Nephron progenitor cell (in vitro differentiated cells): ENCODE measurements at regions not wholly inside any gene's neighbourhood (a gene's known extent, or its start where the extent isn't known, plus 50 kb on each side); places are given as distances from the start of the nearest gene placed in this dataset.

Experiments used
- DNase-seq: peaks from one replicate; pipeline ENCODE4 v3.0.0; 2021
- H3K27ac Mint-ChIP-seq: 2 replicates; pipeline ENCODE4 v1.8.0; 2021; ENCODE audit warnings: mild to moderate bottlenecking, moderate library complexity, mixed read lengths
- H3K27me3 Mint-ChIP-seq: 2 replicates; pipeline ENCODE4 v1.8.0; 2021; ENCODE audit warnings: mild to moderate bottlenecking, low read depth, mixed read lengths; ENCODE audit not compliant: poor library complexity
- H3K36me3 Mint-ChIP-seq: 2 replicates; pipeline ENCODE4 v1.8.0; 2021; ENCODE audit warnings: low read depth, mixed read lengths
- H3K4me1 Mint-ChIP-seq: 2 replicates; pipeline ENCODE4 v1.8.0; 2021; ENCODE audit warnings: mixed read lengths
- H3K4me3 Mint-ChIP-seq: 2 replicates; pipeline ENCODE4 v1.8.0; 2021; ENCODE audit warnings: mild to moderate bottlenecking, moderate library complexity, mixed read lengths
- H3K9me3 Mint-ChIP-seq: 2 replicates; pipeline ENCODE4 v1.8.0; 2021; ENCODE audit warnings: mild to moderate bottlenecking, moderate library complexity, mixed read lengths
- TF ChIP-seq, protein P1 (sequence below): fragments of 200-600 bp; sonication (generic); IDR thresholded peaks from 2 replicates; pipeline ENCODE4 v1.5.0; 2021; ENCODE audit warnings: antibody characterized with exemption

DNA sequence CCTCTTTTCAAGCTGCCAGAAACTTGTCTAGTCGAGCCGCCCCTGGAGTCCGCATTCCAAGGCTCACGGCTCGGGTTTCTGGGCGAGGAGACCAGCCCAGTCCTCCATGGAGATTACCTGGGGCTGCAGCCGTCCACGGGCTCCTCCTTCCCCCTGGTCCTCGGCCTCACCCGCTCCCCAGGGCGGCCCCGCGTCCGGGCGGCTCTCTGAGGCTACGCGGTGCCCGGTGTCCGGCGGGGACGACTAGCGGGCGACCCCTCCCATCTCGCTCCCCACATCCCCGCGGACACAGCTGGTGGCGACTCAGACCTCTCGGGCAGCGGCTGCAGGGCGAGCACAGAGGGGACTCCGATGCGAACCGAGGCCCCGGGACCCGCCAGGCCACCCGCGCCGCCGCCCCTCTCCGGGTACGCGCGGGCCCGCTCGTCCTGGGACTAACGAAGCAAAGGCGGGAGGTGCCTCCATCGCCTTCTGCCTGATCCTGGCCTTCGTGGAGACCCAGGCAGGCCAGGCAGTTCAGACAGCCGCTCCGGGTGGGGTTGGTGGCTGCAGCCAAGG lies 159.4 kb downstream of the TRAM1L1 start:
- Mint-ChIP-seq H3K27ac (no peak overlapping the region), H3K4me3 (peak overlapping the region; percentile 78), H3K4me1 (peaks cover 12% of the 10 kb centered on the region), H3K9me3 (no peaks in the 10 kb centered on the region), H3K36me3 (no peaks in the 10 kb centered on the region), H3K27me3 (peaks cover 20% of the 10 kb centered on the region)
- peak; percentile 77 for DNase-seq
- TF ChIP-seq, protein P1, sequence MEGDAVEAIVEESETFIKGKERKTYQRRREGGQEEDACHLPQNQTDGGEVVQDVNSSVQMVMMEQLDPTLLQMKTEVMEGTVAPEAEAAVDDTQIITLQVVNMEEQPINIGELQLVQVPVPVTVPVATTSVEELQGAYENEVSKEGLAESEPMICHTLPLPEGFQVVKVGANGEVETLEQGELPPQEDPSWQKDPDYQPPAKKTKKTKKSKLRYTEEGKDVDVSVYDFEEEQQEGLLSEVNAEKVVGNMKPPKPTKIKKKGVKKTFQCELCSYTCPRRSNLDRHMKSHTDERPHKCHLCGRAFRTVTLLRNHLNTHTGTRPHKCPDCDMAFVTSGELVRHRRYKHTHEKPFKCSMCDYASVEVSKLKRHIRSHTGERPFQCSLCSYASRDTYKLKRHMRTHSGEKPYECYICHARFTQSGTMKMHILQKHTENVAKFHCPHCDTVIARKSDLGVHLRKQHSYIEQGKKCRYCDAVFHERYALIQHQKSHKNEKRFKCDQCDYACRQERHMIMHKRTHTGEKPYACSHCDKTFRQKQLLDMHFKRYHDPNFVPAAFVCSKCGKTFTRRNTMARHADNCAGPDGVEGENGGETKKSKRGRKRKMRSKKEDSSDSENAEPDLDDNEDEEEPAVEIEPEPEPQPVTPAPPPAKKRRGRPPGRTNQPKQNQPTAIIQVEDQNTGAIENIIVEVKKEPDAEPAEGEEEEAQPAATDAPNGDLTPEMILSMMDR = no peak

DNA sequence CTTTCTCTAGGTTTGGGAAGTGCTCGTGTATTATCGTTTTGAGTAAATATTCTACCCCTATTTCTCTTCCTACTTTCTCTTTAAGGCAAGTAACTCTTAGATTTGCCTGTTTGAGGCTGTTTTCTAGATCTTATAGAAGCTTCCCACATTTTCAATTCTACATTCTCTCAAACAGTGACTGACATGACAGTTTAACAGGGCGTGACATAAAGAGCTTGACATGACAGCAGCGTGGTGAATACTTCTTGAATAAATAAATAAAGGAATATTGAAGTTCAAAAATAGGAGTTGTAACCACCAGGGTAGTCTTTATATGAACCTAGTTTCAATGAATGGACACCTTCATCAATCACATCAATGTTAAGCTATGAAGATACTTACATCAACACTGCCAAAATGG lies 162.0 kb downstream of the TRAM1L1 start:
- peaks cover 21% of the 10 kb centered on the region for H3K27me3 Mint-ChIP-seq
- DNase-seq = no peak
- TF ChIP-seq, protein P1 = no peak
- no peaks in the 10 kb centered on the region for H3K36me3 Mint-ChIP-seq
- H3K9me3 Mint-ChIP-seq = no peaks in the 10 kb centered on the region
- H3K4me3 Mint-ChIP-seq = no peak overlapping the region
- no peak overlapping the region for H3K27ac Mint-ChIP-seq
- H3K4me1 Mint-ChIP-seq = peaks cover 12% of the 10 kb centered on the region

DNA sequence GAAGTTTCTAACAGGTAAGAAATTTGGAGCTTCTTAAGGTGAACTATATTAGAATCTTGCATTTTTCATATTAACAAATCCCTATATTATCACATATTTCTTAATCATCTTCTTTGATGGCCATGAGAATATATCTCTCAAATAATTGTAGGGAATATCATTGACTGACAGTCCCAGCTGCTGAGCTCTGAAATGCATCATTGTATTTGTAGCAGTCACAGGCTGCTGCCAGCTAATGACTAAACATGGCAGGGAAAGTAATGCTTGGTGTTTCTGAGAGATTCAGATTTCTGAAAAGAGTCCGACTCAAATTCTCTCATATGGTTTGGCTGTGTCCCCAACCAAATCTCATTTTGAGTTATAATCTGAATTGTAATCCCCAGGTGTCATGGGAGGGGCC lies 171.9 kb downstream of the TRAM1L1 start:
- H3K27ac Mint-ChIP-seq = no peak overlapping the region
- no peaks in the 10 kb centered on the region for H3K36me3 Mint-ChIP-seq
- TF ChIP-seq, protein P1 = no peak
- H3K4me3 Mint-ChIP-seq = no peak overlapping the region
- no peaks in the 10 kb centered on the region for H3K9me3 Mint-ChIP-seq
- DNase-seq = no peak
- H3K4me1 Mint-ChIP-seq = no peaks in the 10 kb centered on the region
- no peaks in the 10 kb centered on the region for H3K27me3 Mint-ChIP-seq

DNA sequence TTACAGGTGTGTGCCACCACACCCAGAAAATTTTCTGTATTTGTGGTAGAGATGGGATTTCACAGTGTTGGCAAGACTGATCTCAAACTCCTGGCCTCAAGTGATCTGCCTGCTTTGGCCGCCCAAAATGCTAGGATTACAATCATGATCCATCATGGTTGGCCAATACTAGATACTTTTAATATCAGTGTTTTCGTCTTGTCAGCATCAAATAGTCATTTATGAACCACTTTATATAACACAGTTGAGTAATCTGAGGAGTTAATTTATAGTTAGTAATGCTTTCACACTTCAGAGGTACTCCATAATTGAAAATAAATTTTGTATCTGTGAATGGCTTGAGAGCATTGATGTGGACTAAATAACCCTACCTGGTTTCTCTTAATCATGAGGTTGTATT lies 178.6 kb downstream of the TRAM1L1 start:
- Mint-ChIP-seq H3K36me3 (no peaks in the 10 kb centered on the region), H3K27me3 (no peaks in the 10 kb centered on the region), H3K4me3 (no peak overlapping the region), H3K9me3 (no peaks in the 10 kb centered on the region), H3K4me1 (no peaks in the 10 kb centered on the region), H3K27ac (no peak overlapping the region)
- DNase-seq = no peak
- TF ChIP-seq, protein P1 = no peak

DNA sequence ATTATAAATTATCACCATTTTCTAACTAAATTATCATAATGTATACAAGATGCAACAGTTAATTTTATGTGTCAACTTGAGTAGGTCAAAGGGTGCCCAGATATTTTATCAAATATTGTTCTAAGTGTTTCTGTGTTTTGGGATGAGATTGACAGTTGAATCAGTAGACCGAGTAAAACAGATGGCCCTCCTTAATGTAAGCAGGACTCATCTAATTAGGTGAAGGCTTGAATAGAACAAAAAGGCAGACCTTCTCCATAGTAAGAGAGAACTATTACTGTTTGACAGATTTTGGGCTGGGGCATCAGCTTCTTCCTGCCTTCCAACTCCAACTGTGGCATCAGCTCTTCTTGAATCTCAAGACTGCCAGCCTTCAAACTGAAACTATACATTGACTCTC lies 185.8 kb downstream of the TRAM1L1 start:
- no peak overlapping the region for H3K4me3 Mint-ChIP-seq
- H3K36me3 Mint-ChIP-seq = no peaks in the 10 kb centered on the region
- no peaks in the 10 kb centered on the region for H3K4me1 Mint-ChIP-seq
- H3K27ac Mint-ChIP-seq = no peak overlapping the region
- H3K9me3 Mint-ChIP-seq = no peaks in the 10 kb centered on the region
- DNase-seq = no peak
- TF ChIP-seq, protein P1 = no peak
- no peaks in the 10 kb centered on the region for H3K27me3 Mint-ChIP-seq

DNA sequence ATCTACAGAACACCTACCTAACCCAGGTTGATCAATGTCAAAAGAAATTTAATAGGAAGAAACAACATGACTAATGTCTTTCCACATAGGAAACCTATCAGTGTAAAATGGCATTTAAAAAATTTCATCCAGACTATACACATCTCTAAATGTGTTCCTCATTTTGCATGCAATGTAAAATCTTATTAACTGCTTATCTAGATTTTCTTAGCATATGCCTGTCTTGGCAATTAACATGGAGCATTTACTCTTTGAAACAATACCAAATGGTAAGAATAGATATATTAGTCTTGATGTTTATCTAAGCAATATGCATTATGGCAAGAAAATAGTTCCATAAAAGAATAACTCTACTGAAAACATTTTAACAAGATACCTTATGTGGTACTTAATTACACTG lies 199.8 kb downstream of the TRAM1L1 start:
- DNase-seq = no peak
- no peaks in the 10 kb centered on the region for H3K36me3 Mint-ChIP-seq
- no peak overlapping the region for H3K4me3 Mint-ChIP-seq
- TF ChIP-seq, protein P1 = no peak
- no peak overlapping the region for H3K27ac Mint-ChIP-seq
- no peaks in the 10 kb centered on the region for H3K9me3 Mint-ChIP-seq
- no peaks in the 10 kb centered on the region for H3K4me1 Mint-ChIP-seq
- no peaks in the 10 kb centered on the region for H3K27me3 Mint-ChIP-seq
